H4 (cell line): ENCODE measurements at regions not wholly inside any gene's neighbourhood (a gene's known extent, or its start where the extent isn't known, plus 50 kb on each side); places are given as distances from the start of the nearest gene placed in this dataset.

Experiments used
- DNase-seq: peaks from one replicate; pipeline ENCODE4 v3.0.0-alpha.2; 2015; ENCODE audit warnings: low spot score

DNA sequence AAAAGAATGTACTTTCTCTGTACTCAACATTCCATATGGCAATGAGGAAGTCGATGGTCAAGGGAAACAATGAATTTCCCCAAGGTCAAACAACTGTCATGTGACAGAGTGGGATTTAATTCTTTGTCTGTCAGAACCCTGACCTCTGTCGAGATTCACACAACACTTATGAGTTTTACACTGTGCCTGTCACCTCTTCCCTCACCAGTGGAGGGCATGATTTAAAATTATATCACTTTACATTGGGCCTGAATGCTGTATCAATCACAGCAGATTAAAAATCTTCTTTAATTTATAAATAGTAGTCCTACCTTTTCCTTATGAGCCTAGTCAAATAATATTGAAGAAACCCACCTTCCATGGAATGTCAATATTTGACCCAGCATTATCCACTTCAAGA lies 276.7 kb downstream of the CDH10 start:
- DNase-seq: no peak

DNA sequence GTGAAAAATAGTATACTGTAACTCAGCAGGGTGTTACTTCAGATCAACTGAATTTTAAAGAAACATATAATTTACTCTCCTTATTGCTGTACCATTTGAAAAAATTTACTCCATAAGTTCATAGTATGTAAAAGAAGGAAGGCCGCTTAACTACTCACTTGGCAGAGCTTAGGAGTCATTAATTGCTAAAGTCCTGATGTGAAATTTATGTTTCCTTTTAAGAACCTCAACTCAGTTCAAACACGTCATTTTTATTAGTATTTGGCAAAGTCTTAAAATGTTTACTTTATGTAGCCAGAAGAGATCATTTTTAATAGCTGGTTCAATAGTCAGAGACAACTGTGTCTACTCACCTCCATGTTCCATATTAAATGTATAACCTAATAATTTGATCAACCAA lies 268.6 kb downstream of the CDH10 start:
- DNase-seq: no peak

DNA sequence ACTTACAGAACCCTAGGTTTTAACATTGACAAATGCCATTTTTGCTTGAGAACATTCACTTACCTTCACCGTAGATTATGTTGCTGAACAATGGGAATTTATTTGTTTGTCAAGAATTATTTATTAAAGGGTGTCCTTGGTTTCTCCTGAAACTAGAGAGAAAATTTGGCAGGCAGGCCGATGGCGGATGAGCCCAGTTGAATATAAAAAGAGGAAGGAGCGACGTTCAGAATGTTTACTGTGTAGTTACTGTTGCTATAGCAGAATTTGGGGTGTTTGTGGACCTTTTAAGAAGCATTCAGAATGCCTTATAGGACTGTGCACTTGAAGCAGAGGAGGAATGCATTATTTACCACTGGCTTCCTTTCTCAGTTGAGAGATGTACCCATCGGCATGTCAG lies 268.2 kb downstream of the CDH10 start:
- no peak for DNase-seq

DNA sequence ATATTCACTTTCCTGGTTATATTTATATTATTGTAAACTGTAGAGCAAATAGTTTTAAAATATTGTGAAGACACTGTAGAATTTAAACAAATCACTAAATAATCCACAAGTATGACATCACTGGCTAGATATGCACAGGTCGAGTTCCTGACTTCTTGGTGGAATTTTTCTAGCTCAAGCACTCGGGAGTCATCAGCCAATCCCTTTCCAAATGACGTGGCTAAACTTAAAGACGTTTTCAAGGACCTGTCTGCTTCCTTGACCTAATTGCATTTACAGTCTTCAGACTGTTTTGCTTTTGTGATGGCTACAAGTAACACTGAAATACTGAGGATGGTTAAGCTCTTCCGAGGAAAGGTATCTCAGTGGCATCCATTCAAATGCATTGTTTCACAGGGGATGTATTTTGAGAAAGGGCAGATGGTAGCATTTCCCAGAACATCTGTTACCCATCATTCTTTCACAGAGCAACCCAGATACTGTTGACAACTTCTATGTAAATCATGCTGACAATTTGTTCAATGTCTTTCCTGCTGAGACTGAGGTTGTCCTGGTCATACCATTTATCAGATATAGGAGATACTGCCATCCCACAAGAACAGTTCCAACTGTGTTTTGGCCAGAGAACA lies 262.8 kb downstream of the CDH10 start:
- no peak for DNase-seq

DNA sequence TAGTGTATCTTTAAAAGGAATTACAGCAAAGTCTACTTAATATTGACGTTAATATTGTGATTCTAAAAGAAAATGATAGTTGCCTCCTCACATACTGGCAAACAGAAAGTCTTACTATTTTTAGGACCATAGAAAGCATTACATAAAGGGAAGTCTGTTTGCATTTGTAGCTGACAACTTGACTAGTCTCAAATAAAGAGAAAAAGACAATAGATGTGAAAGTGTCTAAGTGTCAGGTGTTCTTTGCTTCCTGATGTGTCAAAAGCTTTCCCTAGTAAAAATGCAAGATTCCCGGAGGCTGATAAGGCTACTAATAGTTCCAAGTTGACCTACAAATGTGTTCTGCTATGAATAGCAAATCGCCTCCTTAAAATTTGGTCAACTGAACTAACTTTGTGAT lies 259.7 kb downstream of the CDH10 start:
- DNase-seq: no peak

DNA sequence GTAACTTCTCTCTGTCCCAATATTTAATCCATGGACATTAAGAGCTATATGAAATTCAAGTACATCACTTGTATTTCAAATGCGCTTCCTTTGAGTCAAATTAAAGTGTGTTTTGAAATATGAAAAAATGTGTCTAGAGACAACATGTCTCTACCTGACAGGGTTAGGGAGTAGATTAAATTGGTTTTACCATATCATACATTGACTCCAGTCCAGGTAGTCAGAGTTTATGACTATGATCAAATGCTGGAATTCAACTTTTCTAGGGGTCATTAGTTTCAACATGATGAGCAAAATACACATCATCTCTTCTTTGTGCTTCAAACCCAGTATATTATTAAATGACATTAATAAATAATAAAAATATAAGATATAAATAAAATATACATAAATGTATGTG lies 259.2 kb downstream of the CDH10 start:
- DNase-seq: no peak

DNA sequence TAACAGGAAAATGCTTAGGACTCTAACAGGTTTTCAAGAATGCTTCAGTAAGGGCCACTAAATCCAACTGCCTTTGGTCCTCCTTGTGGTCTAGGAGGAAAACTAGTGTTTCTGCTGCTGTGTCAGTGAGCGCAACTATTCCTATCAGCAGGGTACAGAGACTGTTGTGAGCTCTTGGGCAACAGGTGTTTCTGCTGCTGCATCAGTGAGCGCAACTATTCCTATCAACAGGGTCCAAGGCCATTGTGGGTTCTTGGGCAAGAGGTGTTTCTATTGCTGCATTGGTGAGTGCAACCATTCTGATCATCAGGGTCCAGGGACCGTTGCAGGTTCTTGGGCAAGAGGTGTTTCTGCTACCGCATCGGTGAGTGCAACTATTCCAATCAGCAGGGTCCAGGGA lies 256.3 kb downstream of the CDH10 start:
- no peak for DNase-seq

DNA sequence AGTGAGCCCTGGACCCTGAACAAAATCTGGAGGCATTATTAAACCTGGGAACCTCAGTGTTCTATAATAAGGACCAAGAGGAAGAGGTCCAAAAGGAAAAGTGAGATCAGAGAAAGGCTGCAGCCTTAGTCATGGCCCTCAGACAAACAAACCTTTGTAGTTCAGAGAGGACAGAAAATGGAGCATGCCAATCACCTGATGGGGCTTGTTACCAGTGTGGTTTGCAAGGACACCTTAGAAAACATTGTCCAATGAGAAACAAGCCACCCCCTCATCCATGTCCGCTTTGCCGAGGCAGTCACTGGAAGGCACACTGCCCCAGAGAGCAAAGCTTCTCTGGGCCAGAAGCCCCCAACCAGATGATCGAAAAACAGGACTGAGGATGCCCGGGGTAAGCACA lies 254.8 kb downstream of the CDH10 start:
- DNase-seq: no peak

DNA sequence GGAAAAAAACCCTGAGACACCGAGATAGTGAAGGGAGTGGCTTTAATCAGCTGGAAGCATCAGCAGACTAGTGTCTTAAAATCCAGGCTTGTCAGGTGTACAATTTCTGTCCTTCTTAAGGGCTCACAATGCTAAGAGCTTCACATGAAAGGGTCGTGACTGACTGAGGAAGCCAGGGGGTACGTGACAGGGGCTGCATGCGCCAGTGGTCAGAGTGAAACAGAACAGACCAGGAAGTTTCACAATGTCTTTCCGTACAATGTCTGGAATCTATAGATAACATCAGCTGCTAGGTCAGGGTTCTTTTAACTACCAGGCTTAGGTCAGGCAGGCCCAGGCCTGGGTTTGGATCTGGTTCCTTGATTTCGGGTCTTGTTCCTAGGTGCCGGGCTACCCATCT lies 253.0 kb downstream of the CDH10 start:
- no peak for DNase-seq

DNA sequence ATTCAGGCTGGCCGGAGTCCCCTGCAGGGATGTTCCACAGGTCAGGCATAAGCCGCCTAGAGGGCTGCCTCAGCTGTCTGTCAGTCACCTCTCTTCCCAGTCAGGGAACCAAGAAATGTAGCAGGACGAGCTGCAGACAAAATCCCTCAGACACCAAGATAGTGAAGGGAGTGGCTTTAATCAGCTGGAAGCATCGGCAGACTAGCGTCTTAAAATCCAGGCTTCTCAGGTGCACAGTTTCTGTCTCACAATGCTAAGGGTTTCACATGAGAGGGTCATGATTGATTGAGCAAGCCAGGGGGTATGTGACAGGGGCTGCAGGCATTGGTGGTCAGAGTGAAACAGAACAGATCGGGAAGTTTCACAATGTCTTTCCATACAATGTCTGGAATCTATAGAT lies 247.2 kb downstream of the CDH10 start:
- no peak for DNase-seq

DNA sequence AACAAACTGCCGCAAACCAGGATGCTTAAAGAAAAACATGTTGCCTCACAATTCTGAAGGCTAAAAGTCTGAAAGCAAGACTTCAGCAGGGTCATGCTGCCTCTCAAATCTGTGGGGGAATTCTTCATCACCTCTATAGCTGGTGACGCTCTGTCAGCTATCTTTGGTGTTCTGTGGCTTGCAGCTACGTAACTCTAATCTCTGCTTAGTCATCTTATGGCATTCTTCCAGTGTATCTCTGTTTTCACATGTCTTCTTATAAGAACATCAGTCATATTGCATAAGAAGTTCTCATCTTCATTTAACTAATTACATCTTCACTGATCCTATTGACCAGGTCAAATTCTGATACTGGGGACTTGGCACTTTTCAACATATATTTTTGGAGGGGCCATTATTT lies 243.0 kb downstream of the CDH10 start:
- DNase-seq: peak; percentile 42

DNA sequence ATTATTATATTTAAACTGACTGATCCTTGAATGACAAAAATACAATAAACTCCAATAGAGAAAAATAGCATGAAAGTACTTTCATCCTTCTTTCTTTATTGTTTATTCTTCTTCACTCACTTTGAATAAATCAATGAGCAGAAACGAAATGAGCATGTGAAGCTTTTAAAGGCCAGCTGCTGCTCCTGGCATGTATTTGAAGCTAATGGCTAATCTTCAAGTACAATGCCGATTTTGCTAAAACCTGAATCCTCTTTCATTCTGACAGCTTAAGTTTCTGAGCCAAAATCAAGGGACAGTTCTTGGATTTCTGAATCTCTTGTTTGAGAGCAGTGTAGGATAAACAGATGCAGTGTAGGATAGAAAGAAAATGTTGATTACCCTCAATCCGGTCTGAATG lies 237.3 kb downstream of the CDH10 start:
- DNase-seq: no peak

DNA sequence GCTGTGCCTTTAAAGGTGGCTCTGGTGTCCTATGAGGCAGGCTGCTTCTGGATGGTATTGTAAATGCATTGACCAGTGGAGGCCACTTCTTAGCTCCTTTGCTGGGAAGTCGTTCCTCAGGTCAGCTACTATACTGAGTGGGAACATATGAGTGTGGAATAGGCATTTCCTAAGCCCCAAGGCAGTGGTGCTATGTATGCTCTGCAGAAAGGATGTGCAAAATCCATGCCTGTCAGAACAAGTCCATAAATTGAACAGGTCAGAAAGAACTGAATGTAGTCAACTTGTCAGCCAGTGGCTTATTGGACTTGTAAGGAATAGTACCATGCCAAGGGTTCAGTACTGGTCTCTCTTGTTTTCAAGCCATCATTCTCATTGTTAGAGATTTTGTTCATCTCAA lies 216.4 kb downstream of the CDH10 start:
- DNase-seq: no peak

DNA sequence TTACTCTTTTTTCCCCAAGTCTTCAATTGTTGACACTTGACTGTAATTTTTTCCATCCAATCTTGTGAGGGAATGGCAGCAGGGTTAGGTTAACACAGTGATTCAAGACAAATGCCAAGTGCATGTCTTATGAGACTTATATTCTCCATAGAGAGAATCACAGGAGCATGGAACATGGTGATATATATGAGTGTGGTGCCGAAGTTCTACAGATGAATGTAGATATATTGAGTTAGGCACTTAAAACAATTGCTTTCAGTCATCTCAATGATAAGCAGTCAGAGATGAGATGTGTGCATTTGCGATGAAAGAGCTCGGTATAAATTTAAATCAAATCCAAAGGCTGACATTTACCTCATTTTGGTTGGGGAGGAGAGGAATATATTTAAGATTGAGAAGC lies 211.2 kb downstream of the CDH10 start:
- no peak for DNase-seq
